H1 (cell line): ENCODE measurements at regions not wholly inside any gene's neighbourhood (a gene's known extent, or its start where the extent isn't known, plus 50 kb on each side); places are given as distances from the start of the nearest gene placed in this dataset.

Source experiments
- CTCF ChIA-PET: fragments of 300-600 bp; sonication (Branson Sonifier 250); formaldehyde crosslinking; loops from one replicate; lab custom pipeline; 2021; ENCODE audit not compliant: partially characterized antibody; lab: Charles Lee
- POLR2A ChIA-PET: fragments of 300-600 bp; sonication (Branson Sonifier 250); formaldehyde crosslinking; loops from one replicate; lab custom pipeline; 2021; ENCODE audit warnings: inconsistent platforms; ENCODE audit not compliant: partially characterized antibody; lab: Charles Lee
- DNase-seq, 2 experiments: peaks; one replicate each; pipeline versions ENCODE4 v3.0.0 to v3.0.0-alpha.2; 2010 to 2022; ENCODE audit warnings: low spot score in 2 of 2, low read depth in 1 of 2, mixed read lengths in 1 of 2
- FAIRE-seq: peaks from 2 replicates; lab custom pipeline; 2011; peaks lifted over from hg19 to GRCh38; lab: Jason Lieb, UNC
- H2AFZ ChIP-seq: 2 replicates; pipeline ENCODE4 v1.8.1; 2012; ENCODE audit warnings: low read length, inconsistent platforms
- H2AK5ac ChIP-seq: 2 replicates; pipeline ENCODE4 v1.6.1; 2013; ENCODE audit warnings: low read depth, low read length
- H2BK120ac ChIP-seq: replicated peaks from 2 replicates; pipeline ENCODE3; 2013; ENCODE audit warnings: low read depth, low read length, inconsistent platforms
- H2BK12ac ChIP-seq: 2 replicates; pipeline ENCODE4 v1.6.1; 2013; ENCODE audit warnings: low read depth, low read length
- H2BK15ac ChIP-seq: 2 replicates; pipeline ENCODE4 v1.6.1; 2013; ENCODE audit warnings: low read length
- H2BK20ac ChIP-seq: 2 replicates; pipeline ENCODE4 v1.6.1; 2013; ENCODE audit warnings: low read length
- H2BK5ac ChIP-seq: 2 replicates; pipeline ENCODE4 v1.6.1; 2013; ENCODE audit warnings: low read depth, low read length
- H3K14ac ChIP-seq: 2 replicates; pipeline ENCODE4 v1.6.1; 2013; ENCODE audit warnings: inconsistent platforms; ENCODE audit not compliant: insufficient read length
- H3K18ac ChIP-seq: 2 replicates; pipeline ENCODE4 v1.6.1; 2013; ENCODE audit warnings: low read length; ENCODE audit errors: extremely low read depth
- H3K23ac ChIP-seq: 2 replicates; pipeline ENCODE4 v1.6.1; 2013; ENCODE audit warnings: inconsistent platforms; ENCODE audit not compliant: insufficient read length
- H3K23me2 ChIP-seq: 2 replicates; pipeline ENCODE4 v1.6.1; 2013; ENCODE audit warnings: low read depth, low read length
- H3K27ac ChIP-seq: 2 replicates; pipeline ENCODE4 v1.6.1; 2011; ENCODE audit warnings: low read depth, low read length, inconsistent platforms
- H3K27me3 ChIP-seq, 4 experiments: replicated peaks in 1 of 4; 1 replicate in 1 of 4; 2 replicates in 3 of 4; pipeline versions ENCODE4 v1.6.1 to v1.8.1; 2011 to 2013; ENCODE audit warnings: low read length in 3 of 4, mild to moderate bottlenecking in 3 of 4, inconsistent platforms in 2 of 4, mixed read lengths in 2 of 4, moderate library complexity in 1 of 4; ENCODE audit not compliant: control insufficient read depth in 3 of 4, insufficient read depth in 3 of 4; ENCODE audit errors: extremely low read depth in 1 of 4
- H3K36me3 ChIP-seq, 4 experiments: 2 replicates each; pipeline versions ENCODE4 v1.6.1 to v1.8.1; 2011 to 2013; ENCODE audit warnings: mild to moderate bottlenecking in 4 of 4, low read length in 3 of 4, moderate library complexity in 2 of 4, control low read depth in 1 of 4, inconsistent platforms in 1 of 4; ENCODE audit not compliant: insufficient read depth in 4 of 4, control insufficient read depth in 2 of 4
- H3K4ac ChIP-seq: replicated peaks from 2 replicates; pipeline ENCODE3; 2013; ENCODE audit warnings: low read length, low read depth, mixed read lengths, inconsistent platforms; ENCODE audit not compliant: insufficient read length
- H3K4me1 ChIP-seq, 4 experiments: replicated peaks in 1 of 4; 1 replicate in 1 of 4; 2 replicates in 3 of 4; pipeline versions ENCODE4 v1.6.1 to v1.8.1; 2011 to 2013; ENCODE audit warnings: low read length in 3 of 4, inconsistent platforms in 2 of 4, mixed read lengths in 1 of 4; ENCODE audit not compliant: insufficient read depth in 4 of 4, control insufficient read depth in 3 of 4
- H3K4me2 ChIP-seq, 2 experiments: 2 replicates each; pipeline versions ENCODE4 v1.6.1 to v1.8.1; 2011 to 2013; ENCODE audit warnings: low read depth in 2 of 2, low read length in 2 of 2, control low read depth in 1 of 2, inconsistent platforms in 1 of 2, mild to moderate bottlenecking in 1 of 2; ENCODE audit not compliant: insufficient read depth in 1 of 2
- H3K4me3 ChIP-seq, 4 experiments: fragments of 200-600, 300-600 bp in 1 of 4; sonication (generic), shearing (Covaris generic), sonication (Bioruptor Twin) in 1 of 4; 2 replicates each; pipeline versions ENCODE4 v1.5.1 to v1.8.1; 2011 to 2016; ENCODE audit warnings: low read length in 4 of 4, low read depth in 3 of 4, control low read depth in 2 of 4, inconsistent platforms in 2 of 4, mild to moderate bottlenecking in 2 of 4, mixed read lengths in 1 of 4, moderate library complexity in 1 of 4; ENCODE audit not compliant: insufficient read depth in 2 of 4; ENCODE audit errors: extremely low read depth in 1 of 4
- H3K56ac ChIP-seq: replicated peaks from 2 replicates; pipeline ENCODE3; 2013; ENCODE audit warnings: low read depth, mild to moderate bottlenecking, mixed read lengths, low read length, inconsistent platforms; ENCODE audit not compliant: insufficient read length
- H3K79me1 ChIP-seq: 2 replicates; pipeline ENCODE4 v1.6.1; 2013; ENCODE audit warnings: low read depth, low read length, control low read depth
- H3K79me2 ChIP-seq, 2 experiments: 2 replicates each; pipeline versions ENCODE4 v1.6.1 to v1.8.1; 2012 to 2013; ENCODE audit warnings: low read length in 2 of 2, mild to moderate bottlenecking in 2 of 2, inconsistent platforms in 1 of 2; ENCODE audit not compliant: insufficient read depth in 2 of 2, control insufficient read depth in 1 of 2
- H3K9ac ChIP-seq, 4 experiments: replicated peaks in 1 of 4; 1 replicate in 1 of 4; 2 replicates in 3 of 4; pipeline versions ENCODE4 v1.6.1 to v1.8.1; 2011 to 2013; ENCODE audit warnings: low read depth in 3 of 4, low read length in 3 of 4, control low read depth in 2 of 4, mild to moderate bottlenecking in 2 of 4, moderate library complexity in 2 of 4, inconsistent platforms in 1 of 4; ENCODE audit errors: extremely low read depth in 1 of 4
- H3K9me3 ChIP-seq, 2 experiments: 2 replicates each; pipeline versions ENCODE4 v1.6.1 to v1.8.1; 2012 to 2013; ENCODE audit warnings: mild to moderate bottlenecking in 2 of 2, moderate library complexity in 2 of 2, control low read depth in 1 of 2, inconsistent platforms in 1 of 2, low read depth in 1 of 2, low read length in 1 of 2, mixed read lengths in 1 of 2; ENCODE audit not compliant: insufficient read depth in 2 of 2
- H4K20me1 ChIP-seq, 2 experiments: replicated peaks in 1 of 2; 2 replicates each; pipeline versions ENCODE3 to v1.8.1; 2011 to 2013; ENCODE audit warnings: inconsistent platforms in 2 of 2, low read length in 2 of 2, mild to moderate bottlenecking in 1 of 2; ENCODE audit not compliant: insufficient read depth in 2 of 2, control insufficient read depth in 1 of 2
- H4K5ac ChIP-seq: 2 replicates; pipeline ENCODE4 v1.6.1; 2013; ENCODE audit warnings: low read length, low read depth, mixed read lengths, inconsistent platforms; ENCODE audit not compliant: insufficient read length
- H4K8ac ChIP-seq: 2 replicates; pipeline ENCODE4 v1.8.0; 2013; ENCODE audit warnings: mild to moderate bottlenecking, moderate library complexity, low read length, inconsistent platforms; ENCODE audit not compliant: insufficient read depth; ENCODE audit errors: extremely low read depth
- H4K91ac ChIP-seq: replicated peaks from 2 replicates; pipeline ENCODE3; 2013; ENCODE audit warnings: low read length, mixed read lengths, inconsistent platforms; ENCODE audit not compliant: insufficient read length
- POLR2A ChIP-seq, 2 experiments: IDR thresholded peaks; 1 replicate in 1 of 2; 2 replicates in 1 of 2; pipeline ENCODE4 v1.6.1; 2011; ENCODE audit warnings: low read depth in 2 of 2, low read length in 2 of 2, mild to moderate bottlenecking in 2 of 2; ENCODE audit errors: control extremely low read depth in 1 of 2
- RAD21 ChIP-seq, 2 experiments: IDR thresholded peaks in 1 of 2; conservative IDR thresholded peaks in 1 of 2; 2 replicates each; pipeline ENCODE4 v1.6.1; 2011; ENCODE audit warnings: low read depth in 2 of 2, low read length in 2 of 2, improper control_type of control experiment in 1 of 2, inconsistent platforms in 1 of 2, mild to moderate bottlenecking in 1 of 2, moderate library complexity in 1 of 2
- SAP30 ChIP-seq: fragments of 300-600 bp; sonication (generic); IDR thresholded peaks from 2 replicates; pipeline ENCODE4 v1.7.1; 2012; ENCODE audit warnings: low read length, moderate library complexity, mild to moderate bottlenecking, inconsistent platforms; ENCODE audit not compliant: insufficient read depth, insufficient replicate concordance
- WGBS, 2 experiments: shearing (Covaris generic) in 1 of 2; methylation state at CpG; one replicate each; pipeline versions ENCODE4 v1.1.6 to v1.1.7; 2013 to 2015; ENCODE audit warnings: low lambda C conversion rate in 2 of 2, mixed read lengths in 2 of 2, inconsistent platforms in 1 of 2, low coverage in 1 of 2, missing lambda C conversion rate in 1 of 2; ENCODE audit not compliant: insufficient replicate concordance in 2 of 2, insufficient coverage in 1 of 2, insufficient read length in 1 of 2; ENCODE audit errors: extremely low coverage in 1 of 2, missing lambda C conversion rate in 1 of 2; 5-methylcytosine and 5-hydroxymethylcytosine counted together
- TF ChIP-seq, protein P1 (sequence below): IDR thresholded peaks from 2 replicates; pipeline ENCODE4 v1.6.1; 2012; ENCODE audit warnings: low read length, inconsistent platforms

DNA sequence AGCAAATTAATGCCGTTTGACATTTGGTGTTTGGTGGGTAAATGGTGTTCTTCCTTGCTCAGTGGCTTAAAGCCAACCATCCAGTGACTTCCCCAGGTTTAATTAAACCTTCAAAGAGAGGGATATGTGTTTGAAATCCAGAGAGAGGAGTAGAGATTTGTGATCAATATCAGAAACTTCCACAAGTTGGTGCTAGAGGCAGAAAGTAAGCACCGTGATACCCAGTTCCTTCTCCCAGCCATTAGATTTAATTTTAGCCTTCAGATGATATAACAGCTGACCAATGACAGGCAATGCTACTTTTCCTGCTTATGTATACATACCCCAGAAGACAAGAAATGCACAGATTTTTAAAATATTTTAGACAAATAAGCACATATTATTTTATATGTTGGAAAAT is 398.5 kb downstream of the CDH2 start:
- H3K27me3 ChIP-seq = peaks cover 0 to 2% (median 0%) of the 10 kb centered on the region in 4 experiments; a peak in 2 of 7 replicates
- no peak overlapping the region for H2BK20ac ChIP-seq
- no peaks in the 10 kb centered on the region for H3K79me2 ChIP-seq
- no peak overlapping the region for H3K4me3 ChIP-seq
- WGBS, 2 experiments = 15% methylated on average over 2 of the region's 2 CpGs; no CpG with 5 or more reads in 1 of the 2 experiments
- H2BK5ac ChIP-seq = no peak overlapping the region
- peaks cover 0 to 8% (median 2%) of the 10 kb centered on the region in 4 experiments; a peak in 2 of 7 replicates for H3K4me1 ChIP-seq
- no peak overlapping the region for H2BK12ac ChIP-seq
- no peak overlapping the region for H3K23ac ChIP-seq
- H2BK15ac ChIP-seq = no peak overlapping the region
- H3K79me1 ChIP-seq = no peaks in the 10 kb centered on the region
- H3K4me2 ChIP-seq = no peak overlapping the region; a peak in 1 of 4 replicates
- no peaks in the 10 kb centered on the region for H4K20me1 ChIP-seq
- no peak overlapping the region for H4K91ac ChIP-seq
- no peaks in the 10 kb centered on the region for H3K23me2 ChIP-seq
- H3K56ac ChIP-seq = no peak overlapping the region
- H3K9ac ChIP-seq = no peak overlapping the region
- H4K8ac ChIP-seq = no peak overlapping the region
- H3K14ac ChIP-seq = no peak overlapping the region
- H3K9me3 ChIP-seq = no peaks in the 10 kb centered on the region
- DNase-seq (no peak), FAIRE-seq (peak; percentile 42)
- no peak overlapping the region for H3K4ac ChIP-seq
- ChIA-PET CTCF (interaction anchor here (0.7 to 3.6 kb wide), 6 partner anchors 10 to 141 kb away, joined by 3 to 19 read pairs (median 4); no protein-coding TSS in a partner anchor), POLR2A (interaction anchor here (0.7 kb wide), 1 partner anchor 503 kb away, joined by 4 read pairs; no protein-coding TSS in a partner anchor)
- no peak overlapping the region for H3K27ac ChIP-seq
- no peaks in the 10 kb centered on the region for H3K36me3 ChIP-seq
- H2AFZ ChIP-seq = no peak overlapping the region
- no peak overlapping the region for H2BK120ac ChIP-seq
- H3K18ac ChIP-seq = no peak overlapping the region
- H2AK5ac ChIP-seq = no peak overlapping the region
- no peak overlapping the region for H4K5ac ChIP-seq
- TF ChIP-seq RAD21 (IDR thresholded peaks at IDR 0.05 in 1 of 2, conservative IDR thresholded peaks at IDR 0.05 in 1 of 2; ENCODE audit: low read depth in 2 of 2, low read length in 2 of 2) (peak; percentile 70 to 72), POLR2A (IDR thresholded peaks at IDR 0.05; ENCODE audit: control extremely low read depth in 1 of 2, low read depth in 2 of 2, low read length in 2 of 2) (no peak), SAP30 (no peak)
- TF ChIP-seq, protein P1, sequence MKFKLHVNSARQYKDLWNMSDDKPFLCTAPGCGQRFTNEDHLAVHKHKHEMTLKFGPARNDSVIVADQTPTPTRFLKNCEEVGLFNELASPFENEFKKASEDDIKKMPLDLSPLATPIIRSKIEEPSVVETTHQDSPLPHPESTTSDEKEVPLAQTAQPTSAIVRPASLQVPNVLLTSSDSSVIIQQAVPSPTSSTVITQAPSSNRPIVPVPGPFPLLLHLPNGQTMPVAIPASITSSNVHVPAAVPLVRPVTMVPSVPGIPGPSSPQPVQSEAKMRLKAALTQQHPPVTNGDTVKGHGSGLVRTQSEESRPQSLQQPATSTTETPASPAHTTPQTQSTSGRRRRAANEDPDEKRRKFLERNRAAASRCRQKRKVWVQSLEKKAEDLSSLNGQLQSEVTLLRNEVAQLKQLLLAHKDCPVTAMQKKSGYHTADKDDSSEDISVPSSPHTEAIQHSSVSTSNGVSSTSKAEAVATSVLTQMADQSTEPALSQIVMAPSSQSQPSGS = no peak
